ENCODE measurements at regions not wholly inside any gene's neighbourhood (a gene's known extent, or its start where the extent isn't known, plus 50 kb on each side); places are given as distances from the start of the nearest gene placed in this dataset.

GRCh38 chr4:14575289-14575688, 427.0 kb upstream of the CPEB2 start:
- H3K4me3 ChIP-seq (ENCODE audit: low read depth in 2 of 2, low read length in 1 of 2): no peak overlapping the region
- no peaks in the 10 kb centered on the region for H4K20me1 ChIP-seq (ENCODE audit: insufficient read depth)
- no peak overlapping the region for H3K9ac ChIP-seq
- DNase-seq: no peak
- H3K4me2 ChIP-seq: no peak overlapping the region
- CTCF ChIA-PET: no interaction called here
- 12% methylated on average over 1 of the region's 1 CpG for WGBS (ENCODE audit: low lambda C conversion rate)
- no peaks in the 10 kb centered on the region for H3F3A ChIP-seq (replicated peaks; ENCODE audit: insufficient read depth)
- POLR2A ChIA-PET: no interaction called here
- H3K27ac ChIP-seq (ENCODE audit: low read depth in 2 of 2, low read length in 1 of 2): no peak overlapping the region
- H3K36me3 ChIP-seq (replicated peaks in 1 of 2; ENCODE audit: control insufficient read depth in 1 of 2, insufficient read depth in 2 of 2, low read length in 1 of 2): no peaks in the 10 kb centered on the region
- no peaks in the 10 kb centered on the region for H3K27me3 ChIP-seq (ENCODE audit: insufficient read depth)
- no peaks in the 10 kb centered on the region for H3K79me2 ChIP-seq (ENCODE audit: insufficient read depth)
- H3K9me3 ChIP-seq: no peaks in the 10 kb centered on the region
- TF ChIP-seq SIN3A (IDR thresholded peaks at IDR 0.05; ENCODE audit: borderline replicate concordance, low read depth, low read length) (no peak), CHD2 (IDR thresholded peaks at IDR 0.05; ENCODE audit: low read length, partially characterized antibody) (no peak), POLR2AphosphoS5 (IDR thresholded peaks at IDR 0.05; ENCODE audit: low read depth, low read length) (no peak), SMC3 (IDR thresholded peaks at IDR 0.05; ENCODE audit: low read depth, low read length) (no peak), USF2 (IDR thresholded peaks at IDR 0.05; ENCODE audit: borderline replicate concordance, low read depth, low read length) (no peak), GABPA (IDR thresholded peaks at IDR 0.05; ENCODE audit: low read depth) (no peak), FOXM1 (IDR thresholded peaks at IDR 0.05; ENCODE audit: low read depth) (no peak), CTCF (IDR thresholded peaks at IDR 0.05) (no peak), MAX (IDR thresholded peaks at IDR 0.05; ENCODE audit: low read depth) (no peak), ELF1 (IDR thresholded peaks at IDR 0.05) (no peak), MEF2A (IDR thresholded peaks at IDR 0.05; ENCODE audit: borderline replicate concordance, low read depth) (no peak), MXI1 (IDR thresholded peaks at IDR 0.05; ENCODE audit: low read depth, low read length) (no peak)
- H3K9me2 ChIP-seq: no peaks in the 10 kb centered on the region
- no peak overlapping the region for H2AFZ ChIP-seq (ENCODE audit: low read depth)
- H3K4me1 ChIP-seq (ENCODE audit: control insufficient read depth in 1 of 2, insufficient read depth in 2 of 2, low read depth in 1 of 2, low read length in 1 of 2): no peaks in the 10 kb centered on the region

GRCh38 chr4:14575919-14576318, 426.4 kb upstream of the CPEB2 start:
- no peak for DNase-seq
- TF ChIP-seq CHD2 (IDR thresholded peaks at IDR 0.05; ENCODE audit: low read length, partially characterized antibody) (no peak), TAF1 (IDR thresholded peaks at IDR 0.05; ENCODE audit: borderline replicate concordance, low read depth, low read length) (no peak), FOXJ3 (CRISPR knock-in tag; IDR thresholded peaks at IDR 0.05) (no peak), IRF3 (IDR thresholded peaks at IDR 0.05; ENCODE audit: low read depth, low read length) (no peak)
- Histone ChIP-seq H4K20me1 (ENCODE audit: insufficient read depth) (no peaks in the 10 kb centered on the region), H3K4me1 (ENCODE audit: control insufficient read depth in 1 of 2, insufficient read depth in 2 of 2, low read depth in 1 of 2, low read length in 1 of 2) (no peaks in the 10 kb centered on the region), H2AFZ (ENCODE audit: low read depth) (no peak overlapping the region), H3K9me2 (no peaks in the 10 kb centered on the region), H3K9ac (no peak overlapping the region), H3K9me3 (no peaks in the 10 kb centered on the region), H3K4me3 (ENCODE audit: low read depth in 2 of 2, low read length in 1 of 2) (no peak overlapping the region), H3K79me2 (ENCODE audit: insufficient read depth) (no peaks in the 10 kb centered on the region), H3K4me2 (no peak overlapping the region), H3K36me3 (replicated peaks in 1 of 2; ENCODE audit: control insufficient read depth in 1 of 2, insufficient read depth in 2 of 2, low read length in 1 of 2) (no peaks in the 10 kb centered on the region), H3F3A (replicated peaks; ENCODE audit: insufficient read depth) (no peaks in the 10 kb centered on the region), H3K27me3 (ENCODE audit: insufficient read depth) (no peaks in the 10 kb centered on the region), H3K27ac (ENCODE audit: low read depth in 2 of 2, low read length in 1 of 2) (no peak overlapping the region)
- POLR2A ChIA-PET: no interaction called here
- CTCF ChIA-PET: no interaction called here
- 10% methylated on average over 2 of the region's 2 CpGs for WGBS (ENCODE audit: low lambda C conversion rate)

All from SK-N-SH (cell line).